Neural progenitor cell (in vitro differentiated cells): ENCODE measurements at regions not wholly inside any gene's neighbourhood (a gene's known extent, or its start where the extent isn't known, plus 50 kb on each side); places are given as distances from the start of the nearest gene placed in this dataset.
A peak's percentile ranks its signal among the peaks of the same experiment; 100 is the strongest.

Experiments used
- DNase-seq: peaks from one replicate; pipeline ENCODE4 v3.0.0-alpha.2; 2016; ENCODE audit warnings: low spot score
- H2AFZ ChIP-seq: fragments of 200-600 bp; sonication (generic); replicated peaks from 2 replicates; pipeline ENCODE4 v1.6.1; 2016; ENCODE audit warnings: antibody characterized with exemption
- H3F3A ChIP-seq: fragments of 200-600 bp; sonication (generic); 2 replicates; pipeline ENCODE4 v1.6.1; 2016; ENCODE audit warnings: antibody characterized with exemption, low read depth
- H3K27ac ChIP-seq: fragments of 200-600 bp; sonication (generic); 2 replicates; pipeline ENCODE4 v1.5.1; 2016; ENCODE audit warnings: mild to moderate bottlenecking
- H3K27me3 ChIP-seq: fragments of 200-600 bp; sonication (generic); 2 replicates; pipeline ENCODE4 v1.6.1; 2016; ENCODE audit warnings: mild to moderate bottlenecking, moderate library complexity
- H3K36me3 ChIP-seq: fragments of 200-600 bp; sonication (generic); 2 replicates; pipeline ENCODE4 v1.5.1; 2016
- H3K4me1 ChIP-seq: fragments of 200-600 bp; sonication (generic); 2 replicates; pipeline ENCODE4 v1.6.1; 2016; ENCODE audit warnings: mixed run types
- H3K4me2 ChIP-seq: fragments of 200-600 bp; sonication (generic); 2 replicates; pipeline ENCODE4 v1.6.1; 2016
- H3K4me3 ChIP-seq: fragments of 200-600 bp; sonication (generic); 2 replicates; pipeline ENCODE4 v1.5.1; 2016
- H3K79me2 ChIP-seq: fragments of 200-600 bp; sonication (generic); 2 replicates; pipeline ENCODE4 v1.6.1; 2016; ENCODE audit warnings: low read depth
- H3K9ac ChIP-seq: fragments of 200-600 bp; sonication (generic); 2 replicates; pipeline ENCODE4 v1.6.1; 2016
- H3K9me3 ChIP-seq: fragments of 200-600 bp; sonication (generic); 2 replicates; pipeline ENCODE4 v1.5.1; 2016; ENCODE audit warnings: low read depth
- H4K20me1 ChIP-seq: fragments of 200-600 bp; sonication (generic); 2 replicates; pipeline ENCODE4 v1.6.1; 2016; ENCODE audit warnings: low read depth
- H3K27ac Mint-ChIP-seq: 3 replicates; pipeline ENCODE4 v1.8.0; 2021; ENCODE audit warnings: mixed read lengths
- H3K27me3 Mint-ChIP-seq: 2 replicates; pipeline ENCODE4 v1.8.0; 2022; ENCODE audit warnings: low read depth, mild to moderate bottlenecking, inconsistent platforms, moderate library complexity, mixed read lengths; ENCODE audit not compliant: insufficient read depth
- H3K36me3 Mint-ChIP-seq: 3 replicates; pipeline ENCODE4 v1.8.0; 2021; ENCODE audit warnings: mixed read lengths
- H3K4me1 Mint-ChIP-seq: 3 replicates; pipeline ENCODE4 v1.8.0; 2021; ENCODE audit warnings: mixed read lengths
- H3K4me3 Mint-ChIP-seq: 3 replicates; pipeline ENCODE4 v1.8.0; 2021; ENCODE audit warnings: mild to moderate bottlenecking, moderate library complexity, mixed read lengths
- H3K9me3 Mint-ChIP-seq: 3 replicates; pipeline ENCODE4 v1.8.0; 2020; ENCODE audit warnings: mixed read lengths
- EZH2 ChIP-seq: fragments of 200-600 bp; sonication (generic); IDR thresholded peaks from 2 replicates; pipeline ENCODE4 v1.6.1; 2017; ENCODE audit warnings: antibody characterized with exemption, mild to moderate bottlenecking, moderate library complexity
- EZH2phosphoT487 ChIP-seq: fragments of 200-600 bp; sonication (generic); IDR thresholded peaks from 2 replicates; pipeline ENCODE4 v1.6.1; 2017; ENCODE audit warnings: antibody characterized with exemption
- TF ChIP-seq, protein P1 (sequence below): fragments of 200-600 bp; sonication (generic); IDR thresholded peaks from 2 replicates; pipeline ENCODE4 v1.5.1; 2017; ENCODE audit warnings: antibody characterized with exemption, mild to moderate bottlenecking

DNA sequence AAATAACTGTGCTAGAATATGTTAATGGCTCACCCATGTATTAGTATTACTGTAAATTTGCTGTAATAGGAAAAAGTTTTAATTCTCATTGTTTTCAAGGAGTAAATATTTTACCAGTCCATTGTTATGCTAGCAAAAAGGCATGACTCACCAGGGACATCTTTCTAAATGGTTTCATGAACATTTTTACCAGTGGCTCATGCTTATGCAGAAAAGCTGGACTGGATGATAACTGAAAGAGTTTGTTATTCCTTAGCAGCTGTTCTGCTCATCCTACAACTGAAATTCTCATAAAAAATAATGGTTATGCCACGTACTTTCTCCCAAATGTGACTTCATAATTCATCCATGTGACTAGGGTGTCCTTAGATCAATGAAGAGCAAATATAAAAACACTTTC lies 111.9 kb upstream of the PCDH18 start:
- no peak overlapping the region for H3K27ac Mint-ChIP-seq

DNA sequence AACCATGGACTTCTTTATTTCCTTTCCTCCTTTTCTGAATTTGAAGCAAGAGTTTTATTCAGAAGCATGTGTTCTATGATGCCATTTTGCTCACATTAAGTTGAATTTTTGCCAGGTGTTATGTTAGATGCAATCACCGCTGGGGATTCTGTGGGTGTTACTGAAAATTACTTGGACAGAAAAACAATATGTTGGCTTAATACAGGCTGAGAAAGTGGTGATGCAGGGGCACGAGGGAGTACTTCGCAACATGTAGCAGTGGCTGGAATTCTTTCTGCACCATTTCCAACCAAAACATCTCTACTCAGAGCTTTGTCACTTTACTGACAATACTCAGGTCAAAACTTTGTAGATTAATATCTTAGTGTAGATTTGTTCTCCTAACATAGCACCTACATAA lies 109.2 kb upstream of the PCDH18 start:
- Mint-ChIP-seq H3K4me1 (peaks cover 7% of the 10 kb centered on the region), H3K4me3 (no peak overlapping the region), H3K27ac (no peak overlapping the region), H3K9me3 (peaks cover 2% of the 10 kb centered on the region), H3K27me3 (no peaks in the 10 kb centered on the region), H3K36me3 (no peaks in the 10 kb centered on the region)
- H2AFZ ChIP-seq: no peak overlapping the region
- H4K20me1 ChIP-seq: no peaks in the 10 kb centered on the region
- no peak overlapping the region for H3K27ac ChIP-seq
- TF ChIP-seq EZH2phosphoT487 (no peak), EZH2 (no peak)
- TF ChIP-seq, protein P1, sequence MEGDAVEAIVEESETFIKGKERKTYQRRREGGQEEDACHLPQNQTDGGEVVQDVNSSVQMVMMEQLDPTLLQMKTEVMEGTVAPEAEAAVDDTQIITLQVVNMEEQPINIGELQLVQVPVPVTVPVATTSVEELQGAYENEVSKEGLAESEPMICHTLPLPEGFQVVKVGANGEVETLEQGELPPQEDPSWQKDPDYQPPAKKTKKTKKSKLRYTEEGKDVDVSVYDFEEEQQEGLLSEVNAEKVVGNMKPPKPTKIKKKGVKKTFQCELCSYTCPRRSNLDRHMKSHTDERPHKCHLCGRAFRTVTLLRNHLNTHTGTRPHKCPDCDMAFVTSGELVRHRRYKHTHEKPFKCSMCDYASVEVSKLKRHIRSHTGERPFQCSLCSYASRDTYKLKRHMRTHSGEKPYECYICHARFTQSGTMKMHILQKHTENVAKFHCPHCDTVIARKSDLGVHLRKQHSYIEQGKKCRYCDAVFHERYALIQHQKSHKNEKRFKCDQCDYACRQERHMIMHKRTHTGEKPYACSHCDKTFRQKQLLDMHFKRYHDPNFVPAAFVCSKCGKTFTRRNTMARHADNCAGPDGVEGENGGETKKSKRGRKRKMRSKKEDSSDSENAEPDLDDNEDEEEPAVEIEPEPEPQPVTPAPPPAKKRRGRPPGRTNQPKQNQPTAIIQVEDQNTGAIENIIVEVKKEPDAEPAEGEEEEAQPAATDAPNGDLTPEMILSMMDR: no peak
- H3K9me3 ChIP-seq: no peaks in the 10 kb centered on the region
- H3K36me3 ChIP-seq: no peaks in the 10 kb centered on the region
- no peak overlapping the region for H3K9ac ChIP-seq
- H3K27me3 ChIP-seq: no peaks in the 10 kb centered on the region
- peaks cover 5% of the 10 kb centered on the region for H3K4me1 ChIP-seq
- H3K79me2 ChIP-seq: no peaks in the 10 kb centered on the region
- no peak overlapping the region for H3K4me3 ChIP-seq
- no peak for DNase-seq
- no peaks in the 10 kb centered on the region for H3F3A ChIP-seq
- H3K4me2 ChIP-seq: no peak overlapping the region

More for the DNA sequence above, 111.9 kb upstream of the PCDH18 start:
- H3K27me3 Mint-ChIP-seq: peaks cover 2% of the 10 kb centered on the region
- H3K9me3 Mint-ChIP-seq: peaks cover 2% of the 10 kb centered on the region
- no peaks in the 10 kb centered on the region for H3K9me3 ChIP-seq
- H3K4me2 ChIP-seq: no peak overlapping the region
- H3K4me3 ChIP-seq: no peak overlapping the region
- H3K9ac ChIP-seq: no peak overlapping the region
- TF ChIP-seq EZH2 (no peak), EZH2phosphoT487 (no peak)
- TF ChIP-seq, protein P1: no peak
- H3K79me2 ChIP-seq: no peaks in the 10 kb centered on the region
- H3K36me3 ChIP-seq: no peaks in the 10 kb centered on the region
- H3K4me3 Mint-ChIP-seq: no peak overlapping the region
- peak overlapping the region; percentile 45 for H2AFZ ChIP-seq
- no peaks in the 10 kb centered on the region for H3F3A ChIP-seq
- no peak overlapping the region for H3K27ac ChIP-seq
- no peaks in the 10 kb centered on the region for H4K20me1 ChIP-seq
- H3K27me3 ChIP-seq: no peaks in the 10 kb centered on the region
- no peak for DNase-seq
- H3K36me3 Mint-ChIP-seq: no peaks in the 10 kb centered on the region
- peaks cover 17% of the 10 kb centered on the region for H3K4me1 Mint-ChIP-seq
- peaks cover 9% of the 10 kb centered on the region for H3K4me1 ChIP-seq

DNA sequence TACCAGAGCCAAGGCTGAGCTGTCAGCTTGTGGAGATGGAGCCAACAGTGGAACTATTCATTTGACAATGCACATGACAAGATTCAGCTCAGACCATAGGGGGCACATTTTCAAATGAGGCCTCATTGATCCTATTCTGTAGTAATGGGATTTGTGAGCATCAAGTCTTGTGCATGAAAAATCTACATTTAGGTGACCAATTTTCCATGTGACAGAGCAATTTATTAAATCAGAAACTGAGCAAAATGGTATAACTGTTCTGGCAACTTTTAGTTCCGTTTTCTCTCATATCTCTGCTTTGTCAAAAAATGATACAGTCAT lies 108.5 kb upstream of the PCDH18 start:
- H3F3A ChIP-seq: no peaks in the 10 kb centered on the region
- peak overlapping the region; percentile 35 for H3K27ac Mint-ChIP-seq
- H3K4me3 ChIP-seq: no peak overlapping the region
- peaks cover 7% of the 10 kb centered on the region for H3K4me1 ChIP-seq
- no peaks in the 10 kb centered on the region for H4K20me1 ChIP-seq
- H3K9ac ChIP-seq: no peak overlapping the region
- no peaks in the 10 kb centered on the region for H3K9me3 ChIP-seq
- no peaks in the 10 kb centered on the region for H3K27me3 Mint-ChIP-seq
- no peaks in the 10 kb centered on the region for H3K36me3 Mint-ChIP-seq
- H2AFZ ChIP-seq: no peak overlapping the region
- no peaks in the 10 kb centered on the region for H3K9me3 Mint-ChIP-seq
- no peak for DNase-seq
- no peaks in the 10 kb centered on the region for H3K79me2 ChIP-seq
- TF ChIP-seq EZH2phosphoT487 (no peak), EZH2 (no peak)
- TF ChIP-seq, protein P1: no peak
- no peaks in the 10 kb centered on the region for H3K36me3 ChIP-seq
- H3K4me3 Mint-ChIP-seq: no peak overlapping the region
- no peaks in the 10 kb centered on the region for H3K27me3 ChIP-seq
- H3K4me2 ChIP-seq: no peak overlapping the region
- H3K27ac ChIP-seq: no peak overlapping the region
- peaks cover 9% of the 10 kb centered on the region for H3K4me1 Mint-ChIP-seq
